Inflammatory macrophage treated with lipopolysaccharide for 4 hours (primary cell): ENCODE measurements at regions not wholly inside any gene's neighbourhood (a gene's known extent, or its start where the extent isn't known, plus 50 kb on each side); places are given as distances from the start of the nearest gene placed in this dataset.
"Not testable (repeated sequence)": the region's sequence is repeated elsewhere in the genome, so short reads cannot be mapped to it uniquely, and the experiment has no call there.

Source experiments
- DNase-seq: peaks from one replicate; pipeline ENCODE4 v3.0.0-alpha.2; 2020

DNA sequence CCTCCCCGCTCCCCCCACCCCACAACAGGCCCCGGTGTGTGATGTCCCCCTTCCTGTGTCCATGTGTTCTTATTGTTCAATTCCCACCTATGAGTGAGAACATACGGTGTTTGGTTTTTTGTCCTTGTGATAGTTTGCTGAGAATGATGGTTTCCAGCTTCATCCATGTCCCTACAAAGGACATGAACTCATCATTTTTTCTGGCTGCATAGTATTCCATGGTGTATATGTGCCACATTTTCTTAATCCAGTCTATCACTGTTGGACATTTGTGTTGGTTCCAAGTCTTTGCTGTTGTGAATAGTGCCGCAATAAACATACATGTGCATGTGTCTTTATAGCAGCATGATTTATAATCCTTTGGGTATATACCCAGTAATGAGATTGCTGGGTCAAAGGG is 104.3 kb downstream of the MTPN start:
- not testable (repeated sequence) for DNase-seq

DNA sequence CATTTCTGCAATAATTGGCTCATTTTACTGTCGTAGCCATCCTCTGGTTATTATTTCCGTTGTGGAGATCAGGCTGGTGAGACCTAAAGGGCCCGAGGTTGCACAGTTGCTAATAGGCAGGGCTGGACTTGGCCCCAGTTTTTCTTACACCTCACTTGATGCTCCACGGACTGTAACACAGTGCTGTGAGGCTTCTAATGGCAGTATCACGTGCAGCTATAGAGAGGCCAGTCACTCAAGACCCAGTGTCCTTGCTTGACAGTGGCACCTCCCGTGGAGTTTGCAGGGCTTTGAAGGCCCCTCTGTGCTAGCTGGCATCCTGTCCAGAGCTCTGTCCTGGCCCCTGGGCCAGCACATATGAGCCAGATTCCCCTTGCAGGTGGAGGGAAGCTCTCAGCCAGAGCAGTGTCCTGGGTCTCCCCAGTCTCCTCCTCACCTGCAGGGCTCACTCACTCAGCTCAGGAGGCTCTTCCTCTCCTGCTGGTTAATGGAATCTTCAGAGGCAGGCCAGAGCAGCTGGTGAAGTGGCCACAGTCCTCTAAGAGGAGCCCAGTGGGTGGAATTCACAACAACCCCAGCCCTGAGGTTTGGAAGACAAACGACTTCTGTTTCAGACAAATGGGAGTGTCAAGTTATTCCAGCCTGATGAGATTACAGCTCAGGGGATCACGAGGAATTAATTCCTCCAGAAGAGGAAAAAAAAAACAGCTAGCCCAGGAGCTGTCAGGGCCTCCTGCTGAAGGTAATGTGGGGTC is 114.2 kb upstream of the FAM180A start:
- DNase-seq = no peak

DNA sequence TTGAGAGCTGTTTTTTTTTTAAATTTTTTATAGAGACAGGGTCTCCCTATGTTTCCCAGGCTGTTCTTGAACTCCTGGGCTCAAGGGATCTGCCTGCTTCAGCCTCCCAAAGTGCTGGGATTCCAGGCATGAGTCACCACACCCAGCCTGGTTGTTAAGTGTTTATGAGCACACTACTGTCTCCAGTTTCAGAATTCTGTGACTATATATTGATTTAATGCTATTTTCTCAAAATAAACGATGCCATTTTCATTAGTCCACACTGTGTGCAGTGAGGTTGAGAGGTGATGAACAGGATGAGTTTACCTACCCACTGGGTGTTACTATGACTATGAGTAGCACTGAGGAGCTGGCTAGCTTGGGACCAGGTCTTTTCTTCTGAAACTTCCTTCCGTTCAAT is 110.9 kb upstream of the FAM180A start:
- DNase-seq = no peak

DNA sequence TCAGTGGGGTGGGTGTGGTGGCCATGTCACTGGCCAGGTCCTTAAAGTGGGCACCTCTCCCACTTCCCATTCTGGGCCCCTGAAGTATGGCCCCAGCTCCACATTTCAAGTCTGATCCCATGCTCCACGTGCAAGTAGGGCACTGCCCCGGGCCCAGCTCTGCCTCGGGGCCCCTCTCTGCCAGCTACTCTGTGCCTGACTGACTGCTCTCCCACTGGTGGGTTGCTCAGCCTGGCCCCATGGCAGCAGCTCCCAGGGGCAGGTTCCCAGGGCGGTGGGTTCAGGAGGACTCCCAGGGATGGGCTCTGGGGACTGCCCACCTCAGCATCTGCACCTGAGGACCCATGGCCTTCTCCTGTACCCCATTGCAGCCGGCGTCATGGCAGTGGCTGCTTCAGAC is 110.2 kb upstream of the FAM180A start:
- no peak for DNase-seq

DNA sequence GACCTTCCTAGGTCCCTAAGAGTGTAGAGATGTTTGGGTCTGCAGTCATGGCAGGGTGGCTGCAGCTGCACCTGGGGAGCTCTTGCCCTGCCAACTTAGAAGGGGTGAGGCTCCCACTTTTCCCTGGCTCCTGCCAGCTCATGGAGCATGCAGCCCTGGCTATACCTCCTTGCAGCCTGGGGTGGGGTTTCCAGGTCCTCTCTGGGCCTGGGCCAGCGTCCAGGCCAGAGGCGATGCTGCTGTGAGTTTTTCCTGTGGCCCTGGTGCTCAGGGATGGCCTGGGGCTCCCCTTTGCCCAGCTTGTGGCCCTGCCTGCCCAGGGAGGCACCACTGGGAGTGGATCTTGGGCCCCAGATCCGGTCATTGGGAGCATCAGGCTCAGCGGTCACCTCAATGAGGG is 109.8 kb upstream of the FAM180A start:
- DNase-seq = no peak

DNA sequence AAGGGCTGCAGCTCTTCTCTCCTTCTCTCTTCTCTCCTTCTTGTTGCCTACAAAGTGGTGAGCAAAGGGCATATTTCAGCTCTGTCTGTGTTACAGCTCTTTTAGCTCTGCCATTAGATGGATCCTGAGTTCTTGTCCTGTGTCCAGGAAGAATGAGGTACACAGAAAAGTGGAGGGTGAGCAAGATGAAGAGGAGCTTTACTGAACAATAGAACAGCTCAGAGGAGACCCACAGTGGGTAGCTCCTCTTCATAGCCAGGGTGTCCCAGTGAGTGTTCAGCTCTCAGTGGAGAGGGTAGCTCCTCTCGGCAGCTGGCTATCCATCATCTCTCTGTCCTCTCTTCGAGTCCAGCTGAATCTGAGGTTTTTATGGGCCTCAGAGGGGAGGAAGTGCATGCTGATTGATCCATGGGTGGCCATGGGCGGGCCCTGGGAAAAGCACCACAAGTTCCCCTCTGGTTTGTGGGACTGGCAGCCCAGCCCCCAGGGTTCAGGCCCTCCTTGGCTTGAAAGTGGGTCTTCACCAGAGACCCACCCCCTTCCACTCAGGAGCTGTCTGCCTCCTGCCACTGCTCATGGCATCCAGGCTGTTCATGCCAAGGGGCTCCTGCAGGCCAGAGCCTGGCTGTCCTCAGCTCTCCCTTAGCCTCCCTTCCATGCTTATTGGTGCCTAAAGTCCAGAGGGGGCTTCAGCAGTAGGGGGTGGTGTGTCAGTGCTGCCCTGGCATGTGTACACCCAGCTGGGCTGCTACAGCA is 109.1 kb upstream of the FAM180A start:
- no peak for DNase-seq

DNA sequence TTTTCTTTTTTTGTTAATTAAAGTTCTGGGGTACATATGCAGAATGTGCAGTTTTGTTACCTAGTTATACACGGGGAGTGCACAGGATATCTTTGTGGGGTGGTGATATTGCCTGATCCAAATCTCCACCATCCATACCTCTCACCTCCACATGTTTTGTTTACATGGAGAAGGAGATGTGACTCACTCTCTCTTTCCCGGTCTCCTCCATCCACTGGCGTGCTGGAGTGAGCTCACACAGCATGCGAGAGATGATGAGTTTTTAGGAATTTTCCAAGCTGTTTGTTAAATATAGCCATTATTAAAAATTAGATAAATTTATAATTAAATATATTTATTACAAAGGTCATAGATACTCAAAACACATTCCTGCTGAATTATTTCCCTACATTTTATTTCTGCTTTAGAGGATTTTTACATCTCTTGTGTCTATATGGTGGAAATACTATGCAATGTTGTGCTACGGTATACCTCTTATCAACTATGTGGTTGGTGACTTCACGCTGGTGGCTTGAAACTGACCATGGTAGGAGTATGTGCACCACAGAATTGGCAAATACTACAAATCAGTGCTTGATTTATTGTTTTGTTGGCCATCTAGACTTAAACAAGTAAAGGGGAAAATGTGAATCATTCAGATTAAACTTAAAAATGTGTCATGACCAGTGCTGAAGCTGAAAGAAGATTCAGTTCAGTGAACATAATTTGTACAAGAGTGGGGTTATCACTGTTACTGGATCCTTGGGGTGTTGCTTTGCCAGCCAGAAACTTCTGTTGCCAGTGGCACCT is 107.9 kb upstream of the FAM180A start:
- DNase-seq = no peak

DNA sequence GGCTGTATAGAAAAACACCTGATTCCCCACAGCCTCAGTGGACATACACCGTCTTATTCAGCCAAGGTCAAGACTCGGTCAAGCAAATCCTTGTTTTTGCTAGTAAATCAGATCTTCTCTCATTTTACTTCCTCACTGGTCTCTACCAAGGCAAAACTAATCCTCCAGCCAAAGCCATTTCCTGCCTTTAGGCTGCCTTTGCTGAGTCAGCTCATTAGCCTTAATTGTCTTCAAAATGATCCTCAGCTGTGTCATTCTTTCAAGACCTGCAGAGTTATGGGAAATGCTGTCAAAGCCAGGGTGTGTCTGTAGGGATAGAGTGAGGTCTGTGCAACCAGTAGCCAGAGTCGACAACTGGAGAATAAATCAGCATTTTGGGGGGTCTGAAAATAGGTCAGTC is 107.2 kb upstream of the FAM180A start:
- DNase-seq = no peak

DNA sequence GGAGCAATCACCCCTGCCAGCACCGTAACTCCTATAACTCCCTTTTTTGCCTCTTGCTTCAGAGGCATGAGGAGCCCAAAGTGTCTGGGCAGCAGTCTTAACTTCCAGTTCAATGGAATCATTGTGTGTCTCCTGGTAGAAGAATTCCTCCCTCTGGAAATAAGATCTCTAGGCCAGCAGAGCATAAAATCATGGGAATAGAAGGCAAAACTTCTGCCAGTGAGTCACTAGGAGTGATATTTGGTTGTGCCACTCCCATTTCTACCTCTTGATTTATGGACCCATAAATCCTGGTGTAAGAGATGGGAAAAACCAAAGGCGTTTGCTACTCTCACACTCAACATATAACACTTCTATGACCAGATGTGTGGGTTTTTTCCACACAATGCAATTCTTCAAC is 104.9 kb upstream of the FAM180A start:
- no peak for DNase-seq

DNA sequence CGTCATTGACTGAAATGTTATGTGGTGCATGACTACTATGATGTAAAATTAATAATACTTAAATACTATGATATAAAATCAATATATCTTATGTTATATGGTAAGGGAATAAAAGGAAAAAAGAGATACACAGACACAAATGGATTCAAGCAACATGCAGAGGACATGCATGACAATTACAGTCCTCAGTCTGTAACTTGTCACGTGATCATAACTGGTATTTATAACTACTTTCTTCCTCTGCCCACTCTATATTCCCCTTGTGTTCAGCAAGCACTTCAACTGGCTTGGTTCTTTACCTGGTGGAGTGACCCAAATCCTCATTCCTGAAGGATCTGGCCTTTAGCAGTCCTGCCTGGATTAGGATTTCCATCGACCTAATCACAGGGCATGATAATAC is 104.4 kb upstream of the FAM180A start:
- no peak for DNase-seq

DNA sequence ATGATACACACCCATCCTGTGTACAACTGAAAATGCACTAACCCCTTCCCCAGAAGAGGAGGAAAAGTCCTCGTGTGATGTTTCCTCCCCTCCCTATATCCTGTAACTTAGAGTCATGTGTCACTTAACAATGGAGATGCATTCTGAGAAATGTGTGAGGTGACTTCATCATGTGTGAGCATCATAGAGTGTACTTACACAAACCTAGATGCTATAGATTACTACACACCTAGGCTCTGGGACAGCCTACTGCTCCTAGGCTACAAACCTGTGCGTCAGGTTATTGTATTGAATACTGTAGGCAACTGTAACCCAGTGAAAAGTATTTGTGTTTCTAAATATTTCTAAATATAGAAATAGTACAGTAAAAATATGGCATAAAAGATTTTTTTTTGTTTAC is 98.6 kb upstream of the FAM180A start:
- no peak for DNase-seq

DNA sequence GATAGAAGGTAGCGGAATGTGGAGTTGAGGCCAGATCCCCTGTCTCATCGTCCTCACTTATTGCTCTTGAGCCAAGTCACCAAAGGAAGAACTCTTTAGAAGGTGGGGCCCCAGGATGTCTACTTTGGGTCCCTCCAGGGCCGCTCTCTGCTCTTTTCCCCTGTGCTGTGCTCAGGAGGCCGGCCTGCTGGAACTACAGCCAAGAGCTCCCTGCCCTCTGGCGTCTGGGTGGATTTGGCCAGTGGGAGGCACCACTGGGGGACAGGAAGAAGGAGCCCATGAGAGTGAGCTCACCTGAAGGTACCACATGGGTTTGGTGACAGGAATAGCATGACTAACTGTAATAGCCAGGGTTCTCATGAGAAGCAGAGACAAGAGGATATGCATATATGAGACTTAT is 97.7 kb upstream of the FAM180A start:
- DNase-seq = no peak

DNA sequence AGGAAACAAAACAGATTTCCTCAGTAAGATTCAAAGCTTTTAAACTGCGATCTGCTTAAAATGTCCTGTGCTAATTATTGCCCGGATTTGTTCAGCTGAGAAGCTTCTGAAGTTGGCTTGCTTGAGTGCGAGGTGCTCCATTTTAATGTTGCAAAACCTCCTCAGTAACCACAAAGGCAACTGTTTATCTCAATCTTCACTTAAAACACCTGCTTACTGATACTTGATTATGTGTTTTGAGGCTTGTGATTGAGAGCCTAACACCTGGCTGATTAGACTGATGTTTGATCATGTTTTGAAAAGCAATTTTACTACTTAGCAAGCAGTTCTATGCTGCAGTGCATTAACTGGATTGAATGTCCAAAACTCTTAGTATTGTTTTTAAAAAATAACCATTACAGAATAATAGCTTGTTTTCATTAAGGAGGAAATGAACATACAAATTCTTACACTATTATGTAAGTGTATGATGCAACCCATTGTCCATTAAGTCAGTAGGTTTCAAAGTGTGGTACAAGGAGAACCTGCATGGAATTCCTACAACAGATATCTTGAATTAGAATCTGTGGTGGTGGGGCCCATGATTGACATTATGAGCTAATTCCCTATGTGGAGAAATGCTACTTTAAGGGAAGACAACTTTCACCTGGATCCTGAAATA is 96.9 kb upstream of the FAM180A start:
- no peak for DNase-seq

DNA sequence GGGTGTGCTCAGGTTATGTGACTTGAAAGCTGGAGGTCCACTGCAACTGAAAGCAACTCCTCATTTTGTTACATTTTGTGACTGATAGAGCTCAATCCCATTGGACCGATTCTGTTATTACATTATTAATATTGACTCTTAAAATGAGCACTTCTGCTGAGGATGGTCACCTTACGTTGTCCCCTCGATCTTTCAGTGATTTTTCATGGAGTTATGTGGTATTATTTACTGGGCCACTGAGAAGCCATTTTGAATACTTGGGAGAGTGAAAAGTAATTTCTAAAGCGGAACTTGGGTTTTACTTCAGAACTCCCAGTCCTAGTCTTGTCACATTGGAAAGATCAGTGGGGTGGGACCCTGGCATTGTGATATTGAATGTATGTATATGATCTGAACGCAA is 96.3 kb upstream of the FAM180A start:
- no peak for DNase-seq

DNA sequence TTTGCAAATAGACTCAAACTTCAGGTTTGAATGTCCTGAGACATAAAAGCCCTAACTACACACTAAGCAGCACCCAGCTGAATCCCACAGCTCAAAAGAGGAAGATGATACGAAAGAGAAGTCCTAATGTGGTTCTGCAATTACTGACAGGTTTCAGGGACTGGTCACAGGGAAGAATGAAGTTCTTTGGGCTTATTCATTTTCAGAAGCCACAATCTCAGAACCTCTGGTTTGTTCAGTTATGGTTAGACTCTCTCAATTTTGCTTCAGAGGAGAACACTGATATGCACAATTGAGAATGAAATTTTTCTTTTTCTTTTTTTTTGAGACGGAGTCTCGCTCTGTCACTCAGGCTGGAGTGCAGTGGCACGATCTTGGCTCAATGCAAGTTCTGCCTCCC is 94.6 kb upstream of the FAM180A start:
- peak; percentile 39 for DNase-seq

DNA sequence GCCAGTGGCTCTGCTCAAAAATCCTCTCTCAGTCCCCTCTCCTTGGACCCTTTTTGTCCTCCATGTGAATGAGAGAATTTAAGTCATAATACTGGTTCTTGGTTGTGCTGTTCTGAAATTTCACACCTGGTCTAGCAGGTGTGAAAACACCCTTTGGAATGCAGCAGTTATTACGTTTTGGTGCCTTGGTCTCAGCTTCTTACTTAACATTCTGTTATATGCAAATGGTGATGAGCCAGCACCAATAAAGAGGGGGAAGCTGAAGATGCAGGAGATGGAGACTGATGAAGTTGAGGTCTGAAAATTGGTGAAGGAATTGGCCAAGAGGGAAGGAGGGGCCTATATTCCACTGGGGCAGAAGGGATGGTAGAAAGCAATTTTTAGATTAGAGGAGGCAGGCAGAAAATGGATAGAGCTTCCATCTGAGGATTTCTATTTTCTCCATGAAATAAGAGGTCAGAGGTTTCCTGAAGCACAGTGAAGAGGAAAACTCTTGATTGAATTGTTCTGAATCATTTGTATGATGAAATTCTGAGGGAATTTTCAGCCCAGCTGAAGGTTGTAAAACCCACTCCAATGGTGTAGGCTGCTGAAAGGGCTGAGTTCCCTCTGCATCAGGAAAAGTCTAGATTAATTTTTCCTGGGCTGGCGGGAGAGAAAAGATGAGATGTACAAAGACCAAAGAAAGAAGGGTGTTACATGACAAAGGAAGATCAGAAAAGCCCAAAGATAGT is 94.0 kb upstream of the FAM180A start:
- DNase-seq = no peak

DNA sequence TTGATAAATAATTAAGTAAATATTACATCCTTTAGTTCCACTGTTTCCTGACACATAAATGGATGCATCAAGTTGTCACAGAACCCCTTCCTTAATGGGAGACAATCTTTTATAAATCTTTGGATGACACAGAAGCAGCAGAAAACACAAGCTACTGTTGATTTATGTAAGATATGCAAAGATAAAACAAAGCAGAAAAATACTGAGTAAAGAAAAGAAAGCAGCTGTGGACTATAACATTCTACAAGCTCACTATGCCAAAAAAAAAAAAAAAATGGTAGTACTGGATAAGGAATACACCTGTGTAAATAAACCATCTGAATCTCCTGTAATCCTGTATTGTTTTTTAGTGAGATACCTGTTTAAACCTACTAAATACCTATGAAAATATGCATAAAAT is 92.0 kb upstream of the FAM180A start:
- no peak for DNase-seq

DNA sequence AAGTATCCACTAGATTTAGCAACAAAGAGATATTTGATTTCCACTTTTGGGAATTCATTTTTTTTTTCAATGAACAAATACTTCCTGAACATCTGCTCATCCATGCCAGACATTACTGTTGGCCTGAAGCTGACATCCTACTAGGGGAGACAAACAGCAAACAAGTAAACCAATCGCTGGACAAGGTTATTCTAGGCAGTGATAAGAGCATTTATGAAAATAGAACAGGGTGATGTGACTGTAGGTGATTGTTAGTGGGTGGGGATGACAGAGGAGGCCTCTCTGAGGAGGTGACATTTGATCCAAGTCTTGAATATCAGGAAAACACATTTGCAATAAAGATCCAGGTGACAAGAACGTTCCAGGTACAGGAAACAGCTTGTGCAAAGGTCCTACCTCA is 89.1 kb upstream of the FAM180A start:
- no peak for DNase-seq

DNA sequence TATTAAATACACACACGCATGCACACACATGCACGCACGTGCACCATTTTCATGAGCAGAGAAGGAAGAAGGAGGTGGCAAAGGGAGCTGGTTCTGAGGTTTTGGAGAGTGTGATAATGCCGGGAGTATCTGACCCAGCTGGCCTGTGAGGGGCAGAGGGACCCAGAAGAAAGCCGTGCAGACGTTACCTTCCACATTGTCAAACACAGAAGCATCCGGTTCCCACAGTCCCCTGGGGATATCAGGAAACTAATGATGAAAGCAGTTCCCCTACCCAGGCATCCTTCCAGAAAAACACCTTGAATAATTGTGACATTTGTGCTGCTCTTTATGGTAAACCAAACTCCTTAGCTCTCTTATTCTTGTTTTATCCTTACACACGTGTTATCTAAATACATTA is 85.7 kb upstream of the FAM180A start:
- DNase-seq = no peak

DNA sequence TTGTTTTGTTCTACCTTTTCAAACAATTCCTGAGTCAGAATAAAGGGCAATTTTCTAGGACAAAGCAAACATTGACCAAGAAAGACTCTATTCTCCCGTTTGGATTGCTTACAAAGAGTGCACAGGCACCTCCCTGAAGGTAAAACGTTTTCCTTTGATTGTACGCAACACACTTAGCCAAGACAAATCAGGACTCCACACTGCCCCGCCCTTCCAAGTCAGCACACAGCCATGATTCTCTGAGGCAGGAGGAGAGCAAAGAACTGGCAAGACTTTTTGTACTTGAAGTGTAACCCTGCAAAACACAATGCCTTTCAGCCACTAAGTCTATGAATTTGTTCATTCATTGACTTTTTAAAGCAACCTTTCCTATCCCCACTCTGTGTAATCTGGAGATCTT is 85.0 kb upstream of the FAM180A start:
- no peak for DNase-seq

DNA sequence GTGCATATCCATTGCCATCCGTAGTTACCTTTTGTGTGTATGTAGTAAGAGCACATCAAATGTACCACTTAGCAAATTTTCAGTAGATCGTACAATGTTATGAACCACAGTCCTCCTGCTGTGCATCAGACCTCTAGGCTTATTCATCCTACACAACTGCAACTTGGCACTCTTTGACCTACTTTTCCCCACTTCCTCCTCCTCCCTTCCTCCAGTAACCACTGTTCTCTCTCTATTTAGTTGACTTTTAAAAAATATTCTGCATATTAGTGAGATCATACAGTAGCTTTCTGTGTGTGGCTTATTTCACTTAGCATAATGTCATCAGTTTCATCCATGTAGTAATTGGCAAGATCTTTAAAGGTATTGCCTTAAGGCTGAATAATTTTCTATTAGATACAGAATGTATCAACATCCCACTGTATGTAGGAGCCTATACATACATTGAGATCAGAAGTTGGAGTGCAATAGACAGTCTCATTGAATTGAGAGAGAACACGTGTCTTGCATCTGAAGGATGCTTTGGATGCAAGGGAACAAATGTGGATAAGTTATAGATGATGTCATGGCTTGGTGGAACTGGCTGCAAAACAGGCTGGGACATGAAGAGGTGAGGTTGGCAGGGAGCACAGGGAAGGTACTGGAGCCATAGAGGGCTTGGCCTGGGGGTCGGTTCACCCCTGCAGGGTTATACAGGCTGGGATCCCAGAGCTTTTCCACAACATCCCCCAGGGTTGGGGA is 83.0 kb upstream of the FAM180A start:
- DNase-seq = no peak

DNA sequence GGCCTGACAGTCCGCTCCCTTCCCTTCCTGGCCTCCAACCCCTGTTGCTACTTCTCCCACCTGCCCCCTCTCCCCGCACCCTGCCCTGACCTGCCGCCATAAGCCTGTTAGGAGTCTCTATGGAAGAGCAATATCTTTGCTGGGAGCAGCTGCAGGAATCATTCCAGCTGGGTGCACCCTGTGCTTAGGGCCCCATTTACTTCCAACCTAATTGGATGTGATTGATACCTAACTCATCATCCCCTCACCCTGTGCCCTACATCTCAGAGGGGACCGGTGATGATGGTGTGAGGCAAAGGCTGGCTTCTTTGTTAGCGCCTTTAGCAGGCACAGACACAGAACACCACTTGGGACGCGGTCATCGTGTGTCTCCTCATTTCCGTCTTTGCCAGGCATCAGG is 80.0 kb upstream of the FAM180A start:
- no peak for DNase-seq
